ENCODE measurements at regions not wholly inside any gene's neighbourhood (a gene's known extent, or its start where the extent isn't known, plus 50 kb on each side); places are given as distances from the start of the nearest gene placed in this dataset.

- 43% methylated on average over 10 of the region's 14 CpGs for WGBS (ENCODE audit: insufficient coverage)
- peak in 2 of 6 donors; percentile 15 to 52 for DNase-seq (ENCODE audit: low read depth in 4 of 6, low spot score in 6 of 6)
- Histone ChIP-seq H3K4me3 (ENCODE audit: low read depth, low read length) (no peak overlapping the region), H3K27me3 (ENCODE audit: control insufficient read depth, insufficient read depth, low read length) (no peaks in the 10 kb centered on the region), H3K9me3 (ENCODE audit: control insufficient read depth, insufficient read depth, low read length) (no peaks in the 10 kb centered on the region), H3K4me1 (ENCODE audit: control insufficient read depth, insufficient read depth, low read length) (no peaks in the 10 kb centered on the region), H3K27ac (ENCODE audit: low read depth, low read length) (no peak overlapping the region), H3K36me3 (ENCODE audit: control insufficient read depth, insufficient read depth, low read length) (no peaks in the 10 kb centered on the region)
Measured at GRCh38 chr2:173462892-173463840, 108.5 kb downstream of the CDCA7 start.

- no peak overlapping the region for H3K4me3 ChIP-seq (ENCODE audit: low read depth, low read length)
- no peak for DNase-seq (ENCODE audit: low read depth in 4 of 6, low spot score in 6 of 6)
- H3K27me3 ChIP-seq (ENCODE audit: control insufficient read depth, insufficient read depth, low read length), result no peaks in the 10 kb centered on the region
- H3K9me3 ChIP-seq (ENCODE audit: control insufficient read depth, insufficient read depth, low read length), result no peaks in the 10 kb centered on the region
- no peaks in the 10 kb centered on the region for H3K36me3 ChIP-seq (ENCODE audit: control insufficient read depth, insufficient read depth, low read length)
- no peaks in the 10 kb centered on the region for H3K4me1 ChIP-seq (ENCODE audit: control insufficient read depth, insufficient read depth, low read length)
- WGBS (ENCODE audit: insufficient coverage), result no CpG with 5 or more reads among the region's 6 CpGs
- H3K27ac ChIP-seq (ENCODE audit: low read depth, low read length), result no peak overlapping the region
Measured at GRCh38 chr2:173463846-173464245, 109.2 kb downstream of the CDCA7 start.

DNA sequence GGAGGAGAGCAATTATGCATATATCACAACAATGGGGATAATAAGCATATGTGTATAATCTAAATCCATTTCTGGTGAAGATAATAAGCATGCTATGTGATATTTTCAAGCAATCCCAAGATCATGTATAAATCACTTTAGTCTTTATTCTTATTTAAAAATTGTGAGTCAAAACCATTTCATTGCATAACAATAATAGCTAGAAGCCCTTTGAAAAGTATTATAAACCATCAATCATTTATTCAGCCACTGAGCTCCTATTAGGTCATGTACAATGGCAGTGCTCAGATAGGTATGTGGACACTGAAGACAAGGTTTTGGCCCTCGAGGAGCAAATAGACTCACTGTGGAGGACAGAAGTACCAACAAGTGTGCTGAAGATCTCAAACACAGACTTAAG, 113.1 kb downstream of the CDCA7 start:
- Histone ChIP-seq H3K27ac (ENCODE audit: low read depth, low read length) (no peak overlapping the region), H3K9me3 (ENCODE audit: control insufficient read depth, insufficient read depth, low read length) (no peaks in the 10 kb centered on the region), H3K36me3 (ENCODE audit: control insufficient read depth, insufficient read depth, low read length) (no peaks in the 10 kb centered on the region), H3K4me1 (ENCODE audit: control insufficient read depth, insufficient read depth, low read length) (no peaks in the 10 kb centered on the region), H3K27me3 (ENCODE audit: control insufficient read depth, insufficient read depth, low read length) (no peaks in the 10 kb centered on the region), H3K4me3 (ENCODE audit: low read depth, low read length) (no peak overlapping the region)
- no peak for DNase-seq (ENCODE audit: low read depth in 4 of 6, low spot score in 6 of 6)
- WGBS (ENCODE audit: insufficient coverage), result 90% methylated on average over 1 of the region's 1 CpG

- WGBS (ENCODE audit: insufficient coverage), result 100% methylated on average over 2 of the region's 3 CpGs
- Histone ChIP-seq H3K4me3 (ENCODE audit: low read depth, low read length) (no peak overlapping the region), H3K36me3 (ENCODE audit: control insufficient read depth, insufficient read depth, low read length) (no peaks in the 10 kb centered on the region), H3K27me3 (ENCODE audit: control insufficient read depth, insufficient read depth, low read length) (no peaks in the 10 kb centered on the region), H3K9me3 (ENCODE audit: control insufficient read depth, insufficient read depth, low read length) (no peaks in the 10 kb centered on the region), H3K27ac (ENCODE audit: low read depth, low read length) (no peak overlapping the region), H3K4me1 (ENCODE audit: control insufficient read depth, insufficient read depth, low read length) (no peaks in the 10 kb centered on the region)
- DNase-seq (ENCODE audit: low read depth in 4 of 6, low spot score in 6 of 6), result no peak
Measured at GRCh38 chr2:173468266-173468793, 113.7 kb downstream of the CDCA7 start.

GRCh38 chr2:173472112-173472511, 117.4 kb downstream of the CDCA7 start:
- H3K9me3 ChIP-seq (ENCODE audit: control insufficient read depth, insufficient read depth, low read length), result no peaks in the 10 kb centered on the region
- H3K36me3 ChIP-seq (ENCODE audit: control insufficient read depth, insufficient read depth, low read length), result no peaks in the 10 kb centered on the region
- DNase-seq (ENCODE audit: low read depth in 4 of 6, low spot score in 6 of 6), result no peak
- no peak overlapping the region for H3K27ac ChIP-seq (ENCODE audit: low read depth, low read length)
- H3K27me3 ChIP-seq (ENCODE audit: control insufficient read depth, insufficient read depth, low read length), result no peaks in the 10 kb centered on the region
- no CpG with 5 or more reads among the region's 2 CpGs for whole genome bisulfite sequencing (ENCODE audit: insufficient coverage)
- no peaks in the 10 kb centered on the region for H3K4me1 ChIP-seq (ENCODE audit: control insufficient read depth, insufficient read depth, low read length)
- H3K4me3 ChIP-seq (ENCODE audit: low read depth, low read length), result no peak overlapping the region

GRCh38 chr2:173483137-173483536, 128.5 kb downstream of the CDCA7 start:
- WGBS (ENCODE audit: insufficient coverage), result 100% methylated on average over 1 of the region's 5 CpGs
- Histone ChIP-seq H3K27me3 (ENCODE audit: control insufficient read depth, insufficient read depth, low read length) (no peaks in the 10 kb centered on the region), H3K27ac (ENCODE audit: low read depth, low read length) (no peak overlapping the region)

DNA sequence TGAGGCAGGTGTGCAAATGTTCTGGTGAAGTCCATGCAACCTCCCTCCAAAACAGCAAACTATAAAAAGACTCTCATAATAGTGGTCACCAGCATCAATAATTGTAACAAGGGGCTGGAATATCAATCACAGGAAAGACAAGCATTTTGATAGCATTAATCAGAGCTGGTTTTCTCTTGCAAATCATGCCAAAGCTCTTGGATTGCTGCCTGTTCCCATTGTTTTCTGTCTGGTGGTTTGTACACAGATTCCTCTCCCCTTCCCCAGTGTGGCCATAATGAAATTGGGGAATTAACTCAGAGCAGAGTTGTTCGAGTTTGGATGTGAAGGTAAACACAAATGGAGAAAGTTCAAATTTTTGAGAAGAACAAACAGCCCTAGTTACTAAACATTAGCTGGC, 134.2 kb downstream of the CDCA7 start:
- no peaks in the 10 kb centered on the region for H3K9me3 ChIP-seq (ENCODE audit: control insufficient read depth, insufficient read depth, low read length)
- H3K4me1 ChIP-seq (ENCODE audit: control insufficient read depth, insufficient read depth, low read length), result no peaks in the 10 kb centered on the region
- H3K4me3 ChIP-seq (ENCODE audit: low read depth, low read length), result no peak overlapping the region
- no peak overlapping the region for H3K27ac ChIP-seq (ENCODE audit: low read depth, low read length)
- H3K36me3 ChIP-seq (ENCODE audit: control insufficient read depth, insufficient read depth, low read length), result no peaks in the 10 kb centered on the region
- no CpG with 5 or more reads among the region's 1 CpG for WGBS (ENCODE audit: insufficient coverage)
- DNase-seq (ENCODE audit: low read depth in 4 of 6, low spot score in 6 of 6), result peak in 1 of 6 donors; percentile 57
- H3K27me3 ChIP-seq (ENCODE audit: control insufficient read depth, insufficient read depth, low read length), result no peaks in the 10 kb centered on the region

More at GRCh38 chr2:173483137-173483536, 128.5 kb downstream of the CDCA7 start:
- Histone ChIP-seq H3K4me1 (ENCODE audit: control insufficient read depth, insufficient read depth, low read length) (no peaks in the 10 kb centered on the region), H3K36me3 (ENCODE audit: control insufficient read depth, insufficient read depth, low read length) (no peaks in the 10 kb centered on the region), H3K4me3 (ENCODE audit: low read depth, low read length) (no peak overlapping the region), H3K9me3 (ENCODE audit: control insufficient read depth, insufficient read depth, low read length) (no peaks in the 10 kb centered on the region)
- no peak for DNase-seq (ENCODE audit: low read depth in 4 of 6, low spot score in 6 of 6)

- Histone ChIP-seq H3K4me3 (ENCODE audit: low read depth, low read length) (no peak overlapping the region), H3K9me3 (ENCODE audit: control insufficient read depth, insufficient read depth, low read length) (no peaks in the 10 kb centered on the region), H3K36me3 (ENCODE audit: control insufficient read depth, insufficient read depth, low read length) (no peaks in the 10 kb centered on the region), H3K27ac (ENCODE audit: low read depth, low read length) (no peak overlapping the region), H3K4me1 (ENCODE audit: control insufficient read depth, insufficient read depth, low read length) (no peaks in the 10 kb centered on the region), H3K27me3 (ENCODE audit: control insufficient read depth, insufficient read depth, low read length) (no peaks in the 10 kb centered on the region)
- WGBS (ENCODE audit: insufficient coverage), result no CpG with 5 or more reads among the region's 4 CpGs
- peak in 1 of 6 donors; percentile 71 for DNase-seq (ENCODE audit: low read depth in 4 of 6, low spot score in 6 of 6)
Measured at GRCh38 chr2:173491418-173491817, 136.7 kb downstream of the CDCA7 start.

DNA sequence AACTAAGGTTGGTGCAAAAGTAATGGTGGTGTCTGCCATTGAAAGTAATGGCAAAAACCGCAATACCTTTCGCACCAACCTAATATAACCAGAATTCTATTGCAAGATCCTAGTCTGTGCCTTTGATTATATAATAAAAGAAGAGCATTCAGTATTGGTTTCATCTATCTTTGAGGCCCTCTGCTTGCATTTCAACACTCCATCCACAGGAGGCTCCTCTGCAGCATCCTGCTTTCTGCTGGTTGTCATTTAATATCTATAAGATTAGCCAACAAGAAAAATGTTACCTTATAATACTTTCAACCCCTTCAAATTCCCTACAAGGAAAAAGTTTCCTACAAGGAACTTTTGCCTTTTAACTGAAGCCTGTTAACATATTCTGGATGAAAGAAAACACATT, 139.2 kb downstream of the CDCA7 start:
- no CpG with 5 or more reads among the region's 2 CpGs for WGBS (ENCODE audit: insufficient coverage)
- no peak overlapping the region for H3K4me3 ChIP-seq (ENCODE audit: low read depth, low read length)
- no peaks in the 10 kb centered on the region for H3K27me3 ChIP-seq (ENCODE audit: control insufficient read depth, insufficient read depth, low read length)
- H3K36me3 ChIP-seq (ENCODE audit: control insufficient read depth, insufficient read depth, low read length), result no peaks in the 10 kb centered on the region
- no peaks in the 10 kb centered on the region for H3K4me1 ChIP-seq (ENCODE audit: control insufficient read depth, insufficient read depth, low read length)
- H3K9me3 ChIP-seq (ENCODE audit: control insufficient read depth, insufficient read depth, low read length), result no peaks in the 10 kb centered on the region
- DNase-seq (ENCODE audit: low read depth in 4 of 6, low spot score in 6 of 6), result no peak
- no peak overlapping the region for H3K27ac ChIP-seq (ENCODE audit: low read depth, low read length)

- no CpG with 5 or more reads among the region's 3 CpGs for WGBS (ENCODE audit: insufficient coverage)
- no peaks in the 10 kb centered on the region for H3K36me3 ChIP-seq (ENCODE audit: control insufficient read depth, insufficient read depth, low read length)
- no peak overlapping the region for H3K27ac ChIP-seq (ENCODE audit: low read depth, low read length)
- H3K4me1 ChIP-seq (ENCODE audit: control insufficient read depth, insufficient read depth, low read length), result no peaks in the 10 kb centered on the region
- no peak for DNase-seq (ENCODE audit: low read depth in 4 of 6, low spot score in 6 of 6)
- H3K27me3 ChIP-seq (ENCODE audit: control insufficient read depth, insufficient read depth, low read length), result no peaks in the 10 kb centered on the region
- H3K9me3 ChIP-seq (ENCODE audit: control insufficient read depth, insufficient read depth, low read length), result no peaks in the 10 kb centered on the region
- no peak overlapping the region for H3K4me3 ChIP-seq (ENCODE audit: low read depth, low read length)
Measured at GRCh38 chr2:173496746-173497145, 142.1 kb downstream of the CDCA7 start.

Measured in spinal cord (tissue), 9 donors.